ENCODE measurements at regions not wholly inside any gene's neighbourhood (a gene's known extent, or its start where the extent isn't known, plus 50 kb on each side); places are given as distances from the start of the nearest gene placed in this dataset.

- TF ChIP-seq SLC30A9 (CRISPR knock-in tag; IDR thresholded peaks at IDR 0.05) (no peak), JUN (IDR thresholded peaks at IDR 0.05; ENCODE audit: borderline replicate concordance, low read depth, low read length) (no peak), JUN (CRISPR knock-in tag; IDR thresholded peaks at IDR 0.05; ENCODE audit: borderline replicate concordance) (no peak), RBM17 (IDR thresholded peaks at IDR 0.05; ENCODE audit: borderline replicate concordance, low read depth, low read length) (no peak), HNRNPUL1 (IDR thresholded peaks at IDR 0.05; ENCODE audit: low read length) (no peak), ZNF436 (CRISPR knock-in tag; IDR thresholded peaks at IDR 0.05) (no peak), MTA2 (IDR thresholded peaks at IDR 0.05; ENCODE audit: low read depth) (no peak), MBD2 (IDR thresholded peaks at IDR 0.05; ENCODE audit: borderline replicate concordance, low read depth) (no peak), NCOR1 (IDR thresholded peaks at IDR 0.05) (no peak), ATF3 (IDR thresholded peaks at IDR 0.05) (no peak), ATF3 (CRISPR knock-in tag; conservative IDR thresholded peaks at IDR 0.05) (no peak), SMARCB1 (IDR thresholded peaks at IDR 0.05; ENCODE audit: insufficient read length, low read depth) (no peak), ZNF79 (CRISPR knock-in tag; IDR thresholded peaks at IDR 0.05; ENCODE audit: low read depth) (no peak), SNRNP70 (optimal IDR thresholded peaks at IDR 0.05; ENCODE audit: low read depth, low read length) (no peak), MLX (CRISPR knock-in tag; conservative IDR thresholded peaks at IDR 0.05) (no peak), CAMTA2 (CRISPR knock-in tag; conservative IDR thresholded peaks at IDR 0.05) (no peak), NR2C2 (CRISPR knock-in tag; IDR thresholded peaks at IDR 0.05) (no peak), NR2C2 (tag; IDR thresholded peaks at IDR 0.05) (peak; percentile 62; the same call in 1 of the 2 replicates), RFX5 (IDR thresholded peaks at IDR 0.05; ENCODE audit: low read depth, low read length) (no peak), CHD4 (IDR thresholded peaks at IDR 0.05; ENCODE audit: insufficient read depth, insufficient replicate concordance, low read depth, low read length, poor library complexity, severe bottlenecking) (no peak), GABPA (tag; conservative IDR thresholded peaks at IDR 0.05; ENCODE audit: low read depth) (peak; percentile 77), DMBX1 (CRISPR knock-in tag; IDR thresholded peaks at IDR 0.05; ENCODE audit: borderline replicate concordance) (no peak), HIVEP1 (CRISPR knock-in tag; IDR thresholded peaks at IDR 0.05) (no peak), SMARCA4 (IDR thresholded peaks at IDR 0.05) (no peak), RB1 (IDR thresholded peaks at IDR 0.05; ENCODE audit: low read depth) (no peak), E2F6 (IDR thresholded peaks at IDR 0.05; ENCODE audit: borderline replicate concordance in 1 of 2, extremely low read depth in 1 of 2, insufficient read depth in 1 of 2, insufficient read length in 1 of 2, low read depth in 1 of 2, low read length in 1 of 2, poor library complexity in 1 of 2, severe bottlenecking in 1 of 2) (peak; percentile 87 to 97), SIN3B (IDR thresholded peaks at IDR 0.05; ENCODE audit: low read depth) (no peak)
These were observed 168.5 kb downstream of the SUCLG1 start (continued) for GRCh38 chr2:84290537-84290936.
